ENCODE measurements at regions not wholly inside any gene's neighbourhood (a gene's known extent, or its start where the extent isn't known, plus 50 kb on each side); places are given as distances from the start of the nearest gene placed in this dataset.
A peak's percentile ranks its signal among the peaks of the same experiment; 100 is the strongest.

DNA sequence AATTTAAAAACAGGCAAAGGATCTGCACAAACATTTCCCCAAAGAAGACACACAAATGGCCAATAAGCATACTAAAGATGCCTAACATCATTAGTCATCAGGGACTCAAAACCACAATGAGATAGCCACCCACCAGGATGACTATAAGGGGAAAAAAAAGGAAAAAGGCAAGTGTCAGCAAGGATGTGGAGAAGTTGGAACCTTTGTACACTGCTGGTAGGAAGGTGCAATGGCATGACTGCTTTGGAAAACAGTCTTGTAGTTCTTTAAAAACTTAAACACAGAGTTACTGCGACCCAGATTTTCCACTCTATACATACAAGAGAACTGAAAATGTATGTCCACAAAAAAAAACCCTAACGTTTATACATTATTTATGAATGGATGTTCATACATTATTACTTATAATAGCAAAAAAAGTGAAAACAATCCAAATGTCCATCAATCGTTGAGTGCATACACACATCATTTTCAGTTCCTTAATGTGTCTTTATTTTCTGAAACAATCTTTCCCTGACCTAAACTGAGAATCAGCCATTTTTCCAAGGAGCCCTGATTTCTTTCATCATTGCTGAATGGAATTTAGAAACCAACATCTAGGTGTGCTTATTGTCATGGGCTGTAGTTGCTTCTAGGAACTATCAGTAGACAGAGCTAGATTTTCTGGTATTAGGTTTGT lies 64.7 kb upstream of the TLK1 start:
- peak; percentile 31 for DNase-seq (ENCODE audit: low spot score)

DNA sequence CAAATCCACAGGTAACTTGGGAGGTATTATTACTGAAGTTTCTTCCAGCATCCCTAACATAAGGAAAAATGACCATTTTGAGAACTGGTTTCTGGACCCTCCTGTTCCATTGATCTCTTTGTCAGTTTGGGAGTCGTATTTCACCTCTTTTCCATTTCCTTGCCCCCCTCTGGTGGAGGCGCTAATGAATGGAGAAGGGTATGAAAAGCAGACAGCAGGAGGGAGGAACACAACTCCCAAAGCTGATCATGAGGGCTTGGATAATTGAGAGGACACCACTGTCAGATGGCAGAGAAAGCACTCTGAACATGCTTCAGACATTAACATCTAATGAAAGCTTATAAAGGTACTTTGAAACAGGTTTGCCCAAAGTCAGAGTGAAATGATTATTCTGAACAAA lies 56.6 kb upstream of the TLK1 start:
- no peak for DNase-seq (ENCODE audit: low spot score)

DNA sequence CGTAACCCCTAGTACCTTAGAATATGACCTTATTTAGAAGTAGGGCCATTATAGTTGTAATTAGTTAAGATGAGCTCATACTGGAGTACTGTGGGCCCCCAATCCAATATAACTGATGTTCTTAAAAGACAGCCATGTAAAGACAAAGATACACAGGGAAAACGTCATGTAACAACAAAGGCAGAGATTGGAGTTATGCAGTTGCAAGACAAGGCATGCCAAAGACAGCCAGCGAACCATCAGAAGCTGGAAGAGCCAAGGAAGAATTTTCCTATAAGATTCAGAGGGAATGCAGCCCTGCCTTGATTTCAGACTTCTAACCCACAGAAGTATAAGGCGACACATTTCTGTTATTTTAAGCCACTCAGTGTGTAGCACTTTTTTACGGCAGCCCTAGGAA lies 55.9 kb upstream of the TLK1 start:
- DNase-seq (ENCODE audit: low spot score), result no peak

DNA sequence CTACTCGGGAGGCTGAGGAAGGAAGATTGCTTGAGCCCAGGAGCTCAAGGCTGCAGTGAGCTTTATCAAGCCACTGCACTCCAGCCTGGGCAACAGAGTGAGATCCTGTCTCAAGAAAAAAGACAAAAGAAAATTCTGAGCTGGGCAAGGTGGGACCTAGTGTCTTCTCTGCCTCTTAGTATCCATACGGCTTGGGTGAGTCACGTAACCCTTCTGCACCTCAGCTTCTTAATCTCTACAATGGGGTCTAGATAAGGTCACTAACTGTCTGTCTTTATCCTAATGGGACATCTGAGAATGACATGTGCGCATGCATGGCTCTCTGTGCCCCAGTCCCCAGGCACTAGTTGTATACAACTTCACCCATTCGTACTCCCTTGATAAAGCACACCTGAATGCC lies 53.4 kb upstream of the TLK1 start:
- no peak for DNase-seq (ENCODE audit: low spot score)

DNA sequence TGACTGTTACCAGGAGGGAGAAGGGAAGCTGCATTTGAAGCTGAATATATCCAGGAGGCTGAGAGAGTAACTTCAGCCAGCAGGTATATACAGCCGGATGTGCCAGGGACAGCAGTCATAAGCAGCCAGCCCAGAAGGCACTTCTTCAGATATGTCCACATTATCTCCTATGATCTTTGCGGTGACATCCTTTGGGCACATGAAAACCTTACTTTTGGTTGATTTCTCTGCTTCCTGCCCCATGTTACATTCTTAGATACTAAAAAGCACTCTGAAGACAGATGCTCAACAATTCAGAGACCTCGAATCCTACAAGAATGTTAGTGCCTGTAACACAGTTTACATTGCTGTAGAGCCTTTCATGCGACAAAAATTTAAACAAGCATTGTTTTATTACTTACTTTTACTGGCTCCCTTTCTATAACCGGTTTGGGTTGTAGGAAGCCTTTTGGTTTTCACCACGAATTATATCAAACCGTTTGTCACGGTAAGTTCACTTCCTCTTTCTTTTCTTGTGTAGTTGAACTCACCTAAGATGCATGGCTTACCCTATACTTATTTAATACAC lies 50.3 kb upstream of the TLK1 start:
- DNase-seq (ENCODE audit: low spot score), result no peak
